Activated CD4-positive, alpha-beta T cell treated with anti-CD3 and anti-CD28 coated beads for 36 hours (primary cell): ENCODE measurements at regions not wholly inside any gene's neighbourhood (a gene's known extent, or its start where the extent isn't known, plus 50 kb on each side); places are given as distances from the start of the nearest gene placed in this dataset.

Experiments
- ATAC-seq: fragments of 200-7000 bp; cut with Tn5 transposase; one replicate; pipeline ENCODE4 v1.10.0; 2021; ENCODE audit warnings: mild to moderate bottlenecking, moderate library complexity
- CTCF ChIA-PET: fragments of 350-600 bp; sonication (Branson Sonifier 250); formaldehyde crosslinking; loops from one replicate; lab custom pipeline; 2021; ENCODE audit warnings: antibody characterized with exemption; lab: Charles Lee
- POLR2A ChIA-PET: fragments of 350-600 bp; sonication (Branson Sonifier 250); formaldehyde crosslinking; loops from one replicate; lab custom pipeline; 2021; ENCODE audit warnings: antibody characterized with exemption, inconsistent platforms; lab: Charles Lee
- DNase-seq: peaks from one replicate; pipeline ENCODE4 v3.0.0-alpha.2; 2020
- H3K27ac Mint-ChIP-seq: one replicate; pipeline ENCODE4 v1.8.0; 2021; ENCODE audit warnings: mixed read lengths
- H3K27me3 Mint-ChIP-seq: one replicate; pipeline ENCODE4 v1.8.0; 2021; ENCODE audit warnings: mixed read lengths
- H3K36me3 Mint-ChIP-seq: one replicate; pipeline ENCODE4 v1.8.0; 2021; ENCODE audit warnings: low read depth, mixed read lengths
- H3K4me1 Mint-ChIP-seq: one replicate; pipeline ENCODE4 v1.8.0; 2021; ENCODE audit warnings: mixed read lengths
- H3K4me3 Mint-ChIP-seq: one replicate; pipeline ENCODE4 v1.8.0; 2021; ENCODE audit warnings: mild to moderate bottlenecking, moderate library complexity, mixed read lengths
- H3K9me3 Mint-ChIP-seq: one replicate; pipeline ENCODE4 v1.8.0; 2021; ENCODE audit warnings: low read depth, mixed read lengths
- intact Hi-C, 2 experiments: fragments of 100-400 bp; cut with DNase I in 1 of 2; cut with micrococcal nuclease in 1 of 2; formaldehyde crosslinking; loops; one replicate each; pipeline versions ENCODE4 v1.14.2 to v1.15.1; 2022 to 2024; cut with DNase I, micrococcal nuclease

DNA sequence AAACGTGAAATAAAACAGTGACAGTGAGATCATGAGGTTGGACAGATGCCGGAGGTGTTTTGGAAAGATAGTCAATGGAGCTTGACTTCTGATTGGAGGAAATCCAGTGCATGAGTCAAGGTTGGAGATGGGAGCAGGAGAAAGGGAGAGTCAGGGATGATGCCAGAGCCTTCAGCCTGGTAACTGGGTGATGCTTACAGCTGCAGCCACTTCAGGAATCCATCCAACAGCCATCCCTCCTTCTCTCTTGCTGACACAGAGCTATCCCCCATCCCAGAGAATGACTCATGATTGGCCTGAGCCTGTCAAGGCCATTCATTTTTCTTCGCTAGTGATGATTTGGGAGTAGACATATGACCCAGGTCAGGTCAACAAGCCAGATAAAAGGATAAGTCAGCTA, 112.8 kb downstream of the SAMD5 start:
- Mint-ChIP-seq H3K27ac (no peak overlapping the region), H3K36me3 (no peaks in the 10 kb centered on the region), H3K27me3 (peaks cover 2% of the 10 kb centered on the region), H3K4me1 (no peaks in the 10 kb centered on the region), H3K9me3 (no peaks in the 10 kb centered on the region), H3K4me3 (no peak overlapping the region)
- ChIA-PET POLR2A (no interaction called here), CTCF (no interaction called here)
- ATAC-seq (no peak), DNase-seq (no peak)
- intact Hi-C loops, result no loop called here

DNA sequence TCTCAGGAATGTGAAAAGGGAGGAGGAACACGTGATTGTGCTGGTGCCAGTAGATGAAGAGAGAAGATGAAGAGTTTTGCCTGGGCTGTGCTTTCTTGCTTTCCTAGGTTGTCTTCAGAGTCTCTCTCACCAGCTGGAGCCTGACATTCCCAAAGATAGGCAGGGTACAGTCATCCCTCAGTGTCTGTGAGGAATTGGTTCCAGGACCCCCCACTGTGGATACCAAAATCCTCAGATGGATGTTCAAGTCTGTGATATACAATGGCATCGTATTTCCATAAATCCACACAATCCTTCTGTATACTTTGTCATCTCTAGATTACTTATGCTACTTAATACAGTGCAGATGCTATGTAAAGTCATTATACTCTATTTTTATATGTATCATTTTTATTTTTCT, 113.5 kb downstream of the SAMD5 start:
- Mint-ChIP-seq H3K27ac (no peak overlapping the region), H3K4me1 (no peaks in the 10 kb centered on the region), H3K9me3 (no peaks in the 10 kb centered on the region), H3K4me3 (no peak overlapping the region), H3K36me3 (no peaks in the 10 kb centered on the region), H3K27me3 (peaks cover 2% of the 10 kb centered on the region)
- intact Hi-C loops, result no loop called here
- POLR2A ChIA-PET, result no interaction called here
- ATAC-seq (no peak), DNase-seq (no peak)
- CTCF ChIA-PET, result no interaction called here

DNA sequence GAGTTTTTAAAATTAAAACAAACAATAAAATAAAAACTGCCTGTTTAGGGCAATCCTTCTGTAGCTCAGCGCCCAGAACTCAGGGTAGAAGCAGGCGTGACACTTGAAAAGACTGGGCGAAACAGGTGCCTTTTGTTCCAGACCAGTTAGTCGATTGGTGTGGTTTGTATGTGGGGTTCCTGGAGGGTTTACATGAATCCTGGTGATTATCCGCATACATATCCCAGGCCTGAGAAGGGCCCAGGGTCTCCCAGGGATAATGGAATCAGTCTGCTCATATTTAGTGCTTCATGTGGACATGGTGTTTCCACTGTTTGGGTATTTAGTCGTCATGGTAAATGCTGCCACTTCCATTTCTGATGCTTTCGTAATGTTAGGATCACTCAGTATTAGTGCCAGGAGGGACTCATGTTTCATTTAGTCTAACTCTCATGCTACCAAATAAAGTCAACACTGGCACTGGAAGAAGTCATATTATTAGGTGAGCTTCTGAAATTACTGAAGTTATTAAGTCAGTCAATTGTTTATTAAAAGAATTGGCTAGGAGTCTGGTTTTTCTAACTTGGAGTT, 116.5 kb downstream of the SAMD5 start:
- POLR2A ChIA-PET, result no interaction called here
- intact Hi-C loops, result no loop called here
- Mint-ChIP-seq H3K4me1 (no peaks in the 10 kb centered on the region), H3K9me3 (no peaks in the 10 kb centered on the region), H3K27ac (no peak overlapping the region), H3K36me3 (no peaks in the 10 kb centered on the region), H3K27me3 (peaks cover 2% of the 10 kb centered on the region), H3K4me3 (no peak overlapping the region)
- DNase-seq, result no peak
- ATAC-seq, result no peak
- CTCF ChIA-PET, result no interaction called here

DNA sequence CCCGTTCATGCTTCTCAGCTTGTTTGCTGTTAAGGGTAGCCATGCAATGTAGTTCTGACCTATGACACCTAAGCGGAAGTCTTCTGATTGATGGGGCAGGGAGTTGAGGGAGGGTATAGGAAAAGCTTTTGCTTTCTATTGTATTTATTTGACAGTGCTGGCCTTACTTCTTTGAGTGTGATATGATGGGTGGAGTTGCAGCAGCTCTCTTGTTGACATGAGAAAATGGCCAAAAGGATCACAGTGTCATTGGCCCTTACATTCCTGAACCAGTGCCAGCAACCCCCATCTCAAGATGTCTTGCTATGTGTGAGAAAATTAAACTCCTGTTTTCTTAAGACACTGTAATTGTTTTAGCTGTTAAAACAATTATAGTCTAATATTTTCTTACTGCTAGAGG, 117.5 kb downstream of the SAMD5 start:
- CTCF ChIA-PET, result interaction anchor here (0.6 kb wide), 1 partner anchor 243 kb away, joined by 3 read pairs; no protein-coding TSS in a partner anchor
- no peak for DNase-seq
- POLR2A ChIA-PET, result no interaction called here
- H3K27me3 Mint-ChIP-seq, result peaks cover 2% of the 10 kb centered on the region
- H3K36me3 Mint-ChIP-seq, result no peaks in the 10 kb centered on the region
- no peak for ATAC-seq
- H3K9me3 Mint-ChIP-seq, result no peaks in the 10 kb centered on the region
- H3K27ac Mint-ChIP-seq, result no peak overlapping the region
- H3K4me1 Mint-ChIP-seq, result no peaks in the 10 kb centered on the region
- no peak overlapping the region for H3K4me3 Mint-ChIP-seq
- intact Hi-C loops, result no loop called here

DNA sequence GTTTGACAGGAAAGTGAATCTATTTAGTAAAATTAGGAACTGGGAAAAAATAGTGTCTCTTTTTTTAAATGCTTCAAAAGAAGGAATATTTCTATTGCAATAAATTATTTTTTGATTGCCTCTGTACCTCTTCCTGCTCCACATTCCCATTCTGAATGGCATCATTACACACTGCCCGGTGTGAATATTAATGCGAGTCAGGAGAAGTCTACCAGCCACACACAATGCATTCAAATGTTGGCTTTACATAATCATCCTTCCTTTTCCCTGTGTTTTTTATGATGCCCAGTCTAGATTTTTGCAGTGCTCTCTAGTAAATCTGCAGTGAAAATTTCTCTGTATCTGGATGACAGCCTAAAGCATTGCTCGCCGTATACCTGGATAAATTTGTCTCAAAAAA, 118.9 kb downstream of the SAMD5 start:
- Mint-ChIP-seq H3K27ac (no peak overlapping the region), H3K27me3 (peaks cover 2% of the 10 kb centered on the region), H3K36me3 (no peaks in the 10 kb centered on the region), H3K4me3 (no peak overlapping the region), H3K4me1 (no peaks in the 10 kb centered on the region), H3K9me3 (no peaks in the 10 kb centered on the region)
- no peak for ATAC-seq
- ChIA-PET POLR2A (no interaction called here), CTCF (no interaction called here)
- intact Hi-C loops, result no loop called here
- no peak for DNase-seq

DNA sequence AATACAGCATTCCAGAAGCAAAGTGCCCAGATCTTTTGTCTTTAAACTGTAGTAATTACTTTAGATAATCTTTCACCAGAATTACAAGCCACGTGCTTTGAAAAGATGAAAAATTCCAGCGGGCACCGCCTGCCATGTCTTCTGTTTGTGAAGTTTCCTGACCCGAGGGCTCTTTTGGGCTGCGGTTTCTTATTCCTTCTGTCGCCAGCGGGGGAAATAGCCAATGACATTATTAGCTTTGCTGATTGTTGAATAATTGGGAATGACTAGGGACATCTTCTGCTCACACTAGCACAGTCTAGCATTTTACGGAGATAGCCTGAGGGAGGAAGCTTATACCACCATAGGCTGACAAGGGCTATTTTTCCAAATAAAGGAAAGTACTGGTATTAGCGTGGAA, 124.7 kb downstream of the SAMD5 start:
- CTCF ChIA-PET, result interaction anchor here (0.5 kb wide), 1 partner anchor 776 kb away, joined by 3 read pairs; no protein-coding TSS in a partner anchor
- intact Hi-C loops, result no loop called here
- H3K36me3 Mint-ChIP-seq, result no peaks in the 10 kb centered on the region
- H3K4me3 Mint-ChIP-seq, result no peak overlapping the region
- POLR2A ChIA-PET, result no interaction called here
- H3K4me1 Mint-ChIP-seq, result no peaks in the 10 kb centered on the region
- H3K27me3 Mint-ChIP-seq, result no peaks in the 10 kb centered on the region
- ATAC-seq (no peak), DNase-seq (no peak)
- no peak overlapping the region for H3K27ac Mint-ChIP-seq
- H3K9me3 Mint-ChIP-seq, result peaks cover 10% of the 10 kb centered on the region

DNA sequence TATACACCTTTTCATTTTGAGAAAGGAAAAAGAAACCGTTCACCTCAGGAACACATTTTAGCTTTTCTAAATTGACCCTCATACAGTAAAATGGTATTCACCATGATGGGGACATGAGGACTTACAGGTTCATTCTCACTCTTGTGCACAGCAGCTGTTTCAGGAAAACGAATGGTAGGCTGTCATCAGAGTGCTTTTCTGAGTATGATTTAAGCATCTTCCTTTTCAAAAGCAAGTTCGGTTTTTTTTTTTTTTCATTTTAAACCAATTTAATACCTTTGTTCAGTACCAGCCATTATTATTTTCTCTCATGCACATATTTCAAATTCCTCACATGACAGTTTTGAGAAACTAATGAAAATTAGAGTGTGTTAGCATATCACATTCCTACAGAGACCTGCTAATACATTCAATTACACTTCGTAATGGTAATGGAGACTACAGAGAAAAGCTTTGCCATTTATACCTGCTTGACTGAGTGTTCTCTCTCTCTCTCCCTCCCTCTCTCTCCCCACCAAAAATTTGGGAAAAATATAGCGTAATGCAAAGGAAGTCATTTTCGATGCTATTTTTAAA, 129.2 kb downstream of the SAMD5 start:
- DNase-seq (no peak), ATAC-seq (no peak)
- no peaks in the 10 kb centered on the region for H3K27me3 Mint-ChIP-seq
- CTCF ChIA-PET, result interaction anchor here (0.8 kb wide), 1 partner anchor 63 kb away, joined by 3 read pairs; no protein-coding TSS in a partner anchor
- intact Hi-C loops, result no loop called here
- POLR2A ChIA-PET, result no interaction called here
- H3K4me1 Mint-ChIP-seq, result no peaks in the 10 kb centered on the region
- H3K27ac Mint-ChIP-seq, result no peak overlapping the region
- peaks cover 10% of the 10 kb centered on the region for H3K9me3 Mint-ChIP-seq
- no peak overlapping the region for H3K4me3 Mint-ChIP-seq
- no peaks in the 10 kb centered on the region for H3K36me3 Mint-ChIP-seq

DNA sequence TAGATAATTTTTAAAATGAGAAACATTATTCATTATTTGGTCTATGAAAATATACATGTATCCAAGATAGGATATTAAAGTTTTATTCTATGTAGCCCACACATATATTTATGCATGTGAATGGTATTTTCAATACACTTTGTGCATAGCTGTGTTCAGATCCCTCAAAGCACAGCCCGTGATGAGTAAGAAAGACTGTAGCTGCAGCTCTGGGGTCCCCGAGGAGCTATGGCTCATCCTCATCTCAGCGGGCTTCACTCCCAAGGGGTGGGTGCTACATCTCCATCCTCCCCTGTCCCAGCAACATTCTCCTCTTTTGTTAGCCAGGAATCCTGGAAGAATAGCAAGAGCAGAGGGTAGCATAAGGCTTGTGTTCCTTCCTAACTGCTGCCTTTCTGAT, 130.8 kb downstream of the SAMD5 start:
- no peaks in the 10 kb centered on the region for H3K4me1 Mint-ChIP-seq
- H3K27ac Mint-ChIP-seq, result no peak overlapping the region
- POLR2A ChIA-PET, result no interaction called here
- H3K4me3 Mint-ChIP-seq, result no peak overlapping the region
- no peak for ATAC-seq
- H3K27me3 Mint-ChIP-seq, result peaks cover 4% of the 10 kb centered on the region
- intact Hi-C loops, result no loop called here
- CTCF ChIA-PET, result no interaction called here
- peaks cover 7% of the 10 kb centered on the region for H3K9me3 Mint-ChIP-seq
- no peak for DNase-seq
- no peaks in the 10 kb centered on the region for H3K36me3 Mint-ChIP-seq

DNA sequence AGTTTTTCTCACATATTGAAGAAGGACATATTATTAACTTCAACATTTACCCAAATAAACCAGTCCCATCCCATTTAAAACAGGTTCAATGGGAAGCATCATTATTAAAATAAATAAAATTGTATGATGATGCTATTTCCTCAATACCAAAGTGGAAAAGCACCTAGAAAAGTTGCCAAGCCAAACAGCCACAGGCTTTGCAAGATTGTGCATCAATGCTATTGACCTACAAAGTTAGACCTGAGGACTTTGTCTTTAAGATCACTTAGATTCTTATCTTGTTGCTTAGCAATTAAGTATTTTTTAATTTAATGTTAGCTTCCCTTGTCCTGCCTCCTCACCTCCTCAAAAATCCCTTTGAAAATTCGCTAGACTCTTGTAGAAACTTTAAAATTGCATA, 132.1 kb downstream of the SAMD5 start:
- POLR2A ChIA-PET, result no interaction called here
- H3K4me3 Mint-ChIP-seq, result no peak overlapping the region
- CTCF ChIA-PET, result no interaction called here
- DNase-seq, result no peak
- H3K27ac Mint-ChIP-seq, result no peak overlapping the region
- H3K27me3 Mint-ChIP-seq, result peaks cover 4% of the 10 kb centered on the region
- ATAC-seq, result no peak
- H3K9me3 Mint-ChIP-seq, result peaks cover 2% of the 10 kb centered on the region
- intact Hi-C loops, result no loop called here
- no peaks in the 10 kb centered on the region for H3K36me3 Mint-ChIP-seq
- no peaks in the 10 kb centered on the region for H3K4me1 Mint-ChIP-seq

DNA sequence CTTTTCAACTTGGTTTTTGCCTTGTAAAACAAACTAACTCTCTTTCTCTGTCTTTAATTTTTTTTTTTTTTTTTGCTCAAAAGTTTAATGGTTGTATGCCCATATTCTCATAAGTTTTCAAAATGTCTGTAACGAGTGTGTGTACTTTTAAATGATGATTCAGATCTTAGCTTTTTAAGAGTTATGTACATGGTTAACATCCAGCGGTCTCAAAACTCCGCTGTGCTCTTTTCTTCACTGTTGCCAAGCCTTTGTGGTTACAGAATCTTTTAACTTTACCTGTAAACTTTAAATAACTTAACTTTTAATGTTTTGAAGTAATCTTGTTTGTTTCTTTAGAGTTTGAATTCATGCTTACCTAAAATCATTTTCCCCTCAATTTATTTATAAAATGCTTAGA, 133.0 kb downstream of the SAMD5 start:
- H3K27ac Mint-ChIP-seq, result no peak overlapping the region
- intact Hi-C loops, result no loop called here
- H3K4me3 Mint-ChIP-seq, result no peak overlapping the region
- no peaks in the 10 kb centered on the region for H3K36me3 Mint-ChIP-seq
- no peak for DNase-seq
- peaks cover 2% of the 10 kb centered on the region for H3K9me3 Mint-ChIP-seq
- CTCF ChIA-PET, result no interaction called here
- peaks cover 4% of the 10 kb centered on the region for H3K27me3 Mint-ChIP-seq
- POLR2A ChIA-PET, result no interaction called here
- ATAC-seq, result no peak
- no peaks in the 10 kb centered on the region for H3K4me1 Mint-ChIP-seq

DNA sequence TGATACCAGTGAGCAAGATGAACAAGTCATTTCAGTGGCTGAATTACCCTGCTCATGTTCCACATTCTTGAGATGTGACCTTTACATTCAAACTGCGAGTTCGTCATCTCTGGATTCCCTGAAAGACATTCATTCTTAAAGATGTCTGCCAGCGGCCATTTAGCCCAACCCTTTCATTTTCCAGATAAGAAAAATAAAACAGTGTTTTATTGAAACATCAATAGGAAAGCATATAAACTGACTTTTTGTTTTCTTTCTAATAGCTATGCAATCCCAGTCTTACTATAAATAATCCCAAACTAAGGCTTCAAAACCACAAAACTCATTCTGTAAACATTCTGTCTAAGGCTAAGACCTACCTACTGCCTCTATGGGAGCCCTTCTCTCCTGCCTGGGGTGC, 134.0 kb downstream of the SAMD5 start:
- Mint-ChIP-seq H3K4me1 (no peaks in the 10 kb centered on the region), H3K4me3 (no peak overlapping the region), H3K27me3 (peaks cover 4% of the 10 kb centered on the region), H3K36me3 (no peaks in the 10 kb centered on the region), H3K9me3 (peaks cover 2% of the 10 kb centered on the region), H3K27ac (no peak overlapping the region)
- POLR2A ChIA-PET, result no interaction called here
- CTCF ChIA-PET, result no interaction called here
- intact Hi-C loops, result no loop called here
- ATAC-seq, result no peak
- no peak for DNase-seq

DNA sequence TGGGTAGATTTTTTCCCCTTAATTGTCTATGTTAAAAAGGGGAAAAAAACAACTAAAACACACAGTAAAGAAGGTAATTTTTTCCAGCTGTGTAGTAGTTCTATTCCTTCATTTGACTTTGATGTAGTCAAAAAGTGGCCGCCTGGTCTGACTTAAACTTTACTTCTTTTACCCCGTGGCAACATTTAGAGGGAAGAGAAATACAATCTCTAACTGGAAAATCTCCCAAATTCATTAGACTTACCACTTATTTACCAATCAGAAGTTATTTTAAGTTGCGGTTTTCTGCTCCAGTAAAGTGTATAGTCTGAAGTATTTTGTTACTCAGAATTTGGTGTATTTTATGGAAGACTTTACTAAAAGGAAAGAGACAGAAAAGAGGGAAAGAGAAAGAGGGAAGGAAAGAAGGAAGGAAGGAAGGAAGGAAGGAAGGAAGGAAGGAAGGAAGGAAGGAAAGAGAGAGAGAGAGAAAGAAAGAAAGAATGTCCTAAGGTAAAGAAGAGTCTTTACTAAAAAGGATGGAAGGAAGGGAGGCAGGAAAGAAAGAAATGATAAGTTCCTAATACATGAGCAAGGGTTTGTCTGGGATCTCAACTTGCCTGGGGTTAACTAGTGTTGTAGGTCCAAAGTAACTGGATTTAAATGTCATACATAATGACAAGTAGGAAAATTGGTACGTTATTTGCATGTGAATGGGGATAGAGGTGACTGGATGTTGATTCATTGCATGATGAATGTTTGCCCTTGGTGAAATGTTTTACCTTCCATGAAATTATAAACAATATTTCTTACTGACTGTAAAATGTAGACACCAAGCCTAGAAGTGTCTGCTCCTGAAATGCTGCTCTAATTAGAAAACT, 135.1 kb downstream of the SAMD5 start:
- POLR2A ChIA-PET, result no interaction called here
- Mint-ChIP-seq H3K9me3 (no peaks in the 10 kb centered on the region), H3K27ac (no peak overlapping the region), H3K4me1 (no peaks in the 10 kb centered on the region), H3K36me3 (no peaks in the 10 kb centered on the region), H3K4me3 (no peak overlapping the region), H3K27me3 (peaks cover 4% of the 10 kb centered on the region)
- CTCF ChIA-PET, result no interaction called here
- no peak for ATAC-seq
- intact Hi-C loops, result no loop called here
- no peak for DNase-seq
